ENCODE measurements at regions not wholly inside any gene's neighbourhood (a gene's known extent, or its start where the extent isn't known, plus 50 kb on each side); places are given as distances from the start of the nearest gene placed in this dataset.
"Not testable (repeated sequence)": the region's sequence is repeated elsewhere in the genome, so short reads cannot be mapped to it uniquely, and the experiment has no call there.

DNA sequence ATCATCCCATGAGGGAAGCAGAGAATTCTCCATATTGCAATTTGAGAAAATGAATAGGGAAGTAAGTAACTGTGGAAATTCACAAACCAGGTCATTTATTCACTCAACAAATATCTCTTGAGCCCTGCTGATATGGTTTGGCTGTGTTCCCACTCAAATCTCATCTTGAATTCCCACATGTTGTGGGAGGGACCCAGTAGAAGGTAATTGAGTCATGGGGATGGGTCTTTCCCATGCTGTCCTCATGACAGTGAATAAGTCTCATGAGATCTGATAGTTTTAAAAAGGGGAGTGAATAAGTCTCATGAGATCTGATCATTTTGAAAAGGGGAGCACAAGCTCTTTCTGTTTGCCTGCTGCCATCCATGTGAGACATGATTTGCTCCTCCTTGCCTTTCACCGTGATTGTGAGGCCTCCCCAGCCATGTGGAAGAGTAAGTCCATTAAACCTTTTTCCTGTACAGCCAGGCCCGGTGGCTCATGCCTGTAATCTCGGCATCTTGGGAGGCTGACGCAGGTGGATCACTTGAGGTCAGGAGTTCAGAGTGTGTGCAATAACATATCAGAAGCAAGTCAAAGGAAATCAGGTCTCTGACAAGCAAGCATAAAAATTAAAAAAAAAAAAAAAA, 193.2 kb downstream of the NDUFA10 start:
- no peak for DNase-seq

DNA sequence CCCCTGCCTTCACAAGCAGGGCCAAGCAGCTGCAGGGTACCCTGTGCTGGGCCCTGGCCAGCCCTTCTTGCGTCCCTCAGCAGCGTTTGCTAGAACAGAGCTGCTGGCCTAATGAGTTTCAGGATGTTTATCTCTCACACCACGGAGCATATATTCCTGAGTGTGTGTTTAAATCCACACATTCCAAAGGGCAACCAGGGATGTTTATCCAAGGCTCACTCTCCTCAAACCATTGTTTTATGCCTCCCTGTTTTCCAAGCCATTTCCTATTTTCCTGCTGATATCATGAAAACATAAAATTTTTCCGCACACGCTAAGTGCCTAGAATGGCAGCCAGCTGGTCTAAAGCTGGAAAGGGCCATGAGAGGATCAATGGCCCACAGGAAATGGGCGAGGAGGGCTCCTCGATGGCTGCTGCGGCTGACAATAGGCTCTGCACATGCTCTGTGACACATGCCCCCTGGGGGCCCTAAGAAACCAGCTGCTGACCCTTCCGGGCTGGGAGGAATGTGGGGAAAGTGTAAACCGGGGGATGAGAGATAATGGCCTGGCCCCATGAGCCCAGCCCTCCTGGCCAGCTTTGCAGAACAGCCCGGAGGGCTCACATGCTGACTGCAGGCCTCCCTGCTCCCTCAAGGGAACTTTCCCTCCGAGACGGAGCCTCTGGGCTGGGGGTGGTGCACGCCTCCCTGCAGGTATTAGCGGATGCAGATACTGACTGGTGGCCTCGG, 194.0 kb downstream of the NDUFA10 start:
- no peak for DNase-seq

DNA sequence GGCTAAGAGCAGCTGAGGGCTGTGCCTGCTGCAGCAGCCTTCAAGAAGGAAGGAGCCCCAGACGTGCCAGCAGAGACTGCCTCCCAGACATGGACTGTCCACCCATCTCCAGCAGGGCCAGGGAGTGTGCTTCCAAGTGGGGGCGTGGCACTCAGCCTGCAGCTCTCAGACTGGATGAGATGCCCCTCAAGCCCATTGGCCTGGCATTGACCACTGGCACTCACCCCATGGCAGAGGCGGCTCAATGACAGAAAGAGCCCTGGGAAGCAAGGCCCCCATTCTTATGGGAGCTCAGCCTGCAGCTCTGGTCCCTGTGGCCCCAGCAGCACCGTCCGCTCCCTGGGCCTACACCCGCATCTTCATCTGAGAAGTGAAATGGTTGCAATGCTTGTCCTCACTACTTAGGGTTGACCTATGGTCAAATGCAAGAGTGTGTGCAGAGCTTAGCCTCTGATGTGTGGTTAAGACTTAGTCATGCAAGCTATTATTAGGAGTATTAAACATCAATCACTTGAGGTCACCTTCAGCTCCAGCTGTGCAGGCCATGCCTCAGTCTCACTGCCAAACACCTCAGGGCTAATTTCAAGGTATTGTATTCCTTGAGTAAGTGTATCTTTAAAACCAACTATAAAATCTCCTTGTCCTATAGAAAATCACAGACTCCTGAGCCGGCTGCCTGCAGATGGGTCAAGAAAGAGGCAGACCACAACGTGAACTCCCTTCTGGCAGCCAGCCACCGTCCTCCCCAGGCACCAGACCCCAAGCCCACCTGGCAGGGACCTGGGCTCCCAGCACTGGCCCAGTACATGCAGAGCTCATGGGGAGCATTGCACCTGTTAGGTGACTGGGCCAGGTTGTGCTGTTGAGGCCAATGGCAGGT, 194.8 kb downstream of the NDUFA10 start:
- no peak for DNase-seq

- no peak for DNase-seq
These were observed 195.8 kb downstream of the NDUFA10 start for GRCh38 chr2:239829326-239829725.

GRCh38 chr2:239828973-239829275, 196.2 kb downstream of the NDUFA10 start:
- DNase-seq = not testable (repeated sequence)

- DNase-seq = no peak
These were observed 196.8 kb downstream of the NDUFA10 start for GRCh38 chr2:239828192-239828972.

DNA sequence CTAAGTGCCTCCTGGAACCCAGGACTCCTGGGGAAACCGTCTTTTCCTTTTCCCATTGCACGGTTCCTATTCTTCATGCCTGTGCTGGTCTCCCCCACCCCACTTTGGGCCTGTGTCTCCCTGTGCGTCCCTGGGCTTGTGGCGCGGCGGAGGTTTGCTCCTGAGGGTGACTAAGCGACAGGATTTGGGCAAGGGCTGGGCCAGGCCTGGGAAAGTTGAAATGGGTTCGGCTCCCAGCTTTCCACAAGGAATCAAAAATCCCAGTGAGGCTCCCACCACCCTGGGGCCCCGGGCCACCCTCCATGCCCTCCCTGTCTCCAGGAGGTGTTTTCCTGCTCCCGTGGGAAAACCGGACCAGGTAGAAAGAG, 197.6 kb downstream of the NDUFA10 start:
- DNase-seq = no peak

DNA sequence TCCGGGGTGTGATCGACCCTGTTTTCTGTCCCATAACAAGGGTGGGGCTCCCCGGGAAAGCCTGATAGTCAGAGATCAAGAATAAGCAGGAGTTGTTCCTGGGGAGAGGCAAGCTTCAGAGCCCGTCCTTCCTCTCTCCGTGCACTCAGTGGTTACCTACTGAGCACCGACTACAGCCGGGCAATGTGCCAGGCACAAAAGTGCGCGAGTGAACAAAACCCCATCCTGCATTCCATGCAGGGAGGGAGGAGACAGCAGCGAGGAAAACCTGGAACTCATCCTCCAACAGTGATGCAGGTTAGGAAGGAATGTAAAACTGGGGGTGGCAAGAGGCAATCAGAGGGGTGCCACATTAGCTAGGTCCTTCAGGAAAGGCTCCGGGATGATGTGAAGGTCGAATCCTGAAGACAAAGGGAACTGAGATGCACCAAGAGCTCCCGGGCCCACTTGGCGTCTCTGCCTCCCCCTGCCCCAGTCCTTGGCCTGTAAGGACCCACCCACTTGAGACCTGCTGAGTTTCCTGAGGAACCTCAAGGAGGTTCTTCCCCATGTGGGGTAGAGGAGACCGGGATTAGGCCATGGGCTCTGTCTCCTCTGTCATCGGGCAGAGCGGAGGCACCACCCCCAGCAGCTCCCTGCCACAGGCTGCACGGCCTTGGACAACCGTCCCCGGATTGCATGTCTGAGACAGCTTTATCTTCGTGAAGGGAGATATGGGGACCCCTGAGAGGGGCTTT, 198.2 kb downstream of the NDUFA10 start:
- no peak for DNase-seq

GRCh38 chr2:239826376-239826775, 198.8 kb downstream of the NDUFA10 start:
- DNase-seq = no peak

GRCh38 chr2:239825705-239825979, 199.5 kb downstream of the NDUFA10 start:
- no peak for DNase-seq

- DNase-seq = no peak
These were observed 200.1 kb downstream of the NDUFA10 start for GRCh38 chr2:239824866-239825704.

GRCh38 chr2:239824046-239824694, 201.0 kb downstream of the NDUFA10 start:
- DNase-seq = no peak

DNA sequence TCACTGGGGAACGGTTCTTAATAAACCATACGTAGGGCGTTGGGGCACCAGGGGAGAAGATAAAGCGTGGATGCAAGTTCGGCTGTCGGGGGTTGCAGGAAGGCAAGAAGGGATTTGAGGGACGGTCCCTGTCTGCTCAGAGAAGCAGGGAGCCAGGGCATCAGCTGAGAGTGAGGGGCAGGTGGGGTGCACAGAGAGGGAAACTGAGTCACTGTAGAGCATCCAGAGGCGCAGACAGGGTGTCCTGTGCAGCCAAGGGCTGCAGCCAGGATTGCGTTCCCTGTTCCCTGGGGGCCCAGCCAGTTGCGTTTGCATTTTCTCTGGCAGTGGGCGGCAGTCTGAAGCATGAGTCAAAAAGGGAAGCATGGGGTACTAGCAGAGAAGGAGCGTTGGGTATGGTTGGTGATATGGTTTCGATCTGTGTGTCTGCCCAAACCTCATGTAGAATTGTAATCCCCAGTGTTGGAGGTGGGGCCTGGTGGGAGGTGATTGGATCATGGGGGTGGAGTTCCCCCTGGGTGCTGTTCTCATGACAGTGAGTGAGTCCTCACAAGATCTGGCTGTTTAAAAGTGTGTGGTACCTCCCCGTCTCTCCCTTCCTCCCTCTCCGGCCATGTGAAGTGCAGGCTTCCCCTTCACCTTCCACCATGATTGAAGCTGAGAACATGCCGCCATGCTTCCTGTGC, 202.9 kb downstream of the NDUFA10 start:
- DNase-seq = peak; percentile 33

DNA sequence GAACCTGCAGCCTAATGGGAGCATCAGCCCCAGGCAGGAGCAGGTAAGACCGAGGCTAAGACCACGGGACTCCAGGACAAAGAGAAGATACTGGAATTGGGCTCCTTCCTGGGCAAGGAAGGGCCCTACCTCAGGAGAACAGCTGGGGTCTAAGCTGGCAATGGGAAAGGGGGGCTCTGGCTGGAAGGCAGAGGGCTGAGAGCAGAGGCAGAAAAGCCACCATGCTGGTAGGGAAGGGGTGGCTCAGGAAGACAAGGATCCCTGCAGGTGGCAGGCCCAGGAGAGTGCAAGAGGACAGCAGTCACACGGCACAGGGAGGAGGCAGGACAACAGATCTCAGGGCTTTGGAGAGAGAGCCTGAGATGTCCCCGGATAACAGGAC, 203.5 kb downstream of the NDUFA10 start:
- no peak for DNase-seq

DNA sequence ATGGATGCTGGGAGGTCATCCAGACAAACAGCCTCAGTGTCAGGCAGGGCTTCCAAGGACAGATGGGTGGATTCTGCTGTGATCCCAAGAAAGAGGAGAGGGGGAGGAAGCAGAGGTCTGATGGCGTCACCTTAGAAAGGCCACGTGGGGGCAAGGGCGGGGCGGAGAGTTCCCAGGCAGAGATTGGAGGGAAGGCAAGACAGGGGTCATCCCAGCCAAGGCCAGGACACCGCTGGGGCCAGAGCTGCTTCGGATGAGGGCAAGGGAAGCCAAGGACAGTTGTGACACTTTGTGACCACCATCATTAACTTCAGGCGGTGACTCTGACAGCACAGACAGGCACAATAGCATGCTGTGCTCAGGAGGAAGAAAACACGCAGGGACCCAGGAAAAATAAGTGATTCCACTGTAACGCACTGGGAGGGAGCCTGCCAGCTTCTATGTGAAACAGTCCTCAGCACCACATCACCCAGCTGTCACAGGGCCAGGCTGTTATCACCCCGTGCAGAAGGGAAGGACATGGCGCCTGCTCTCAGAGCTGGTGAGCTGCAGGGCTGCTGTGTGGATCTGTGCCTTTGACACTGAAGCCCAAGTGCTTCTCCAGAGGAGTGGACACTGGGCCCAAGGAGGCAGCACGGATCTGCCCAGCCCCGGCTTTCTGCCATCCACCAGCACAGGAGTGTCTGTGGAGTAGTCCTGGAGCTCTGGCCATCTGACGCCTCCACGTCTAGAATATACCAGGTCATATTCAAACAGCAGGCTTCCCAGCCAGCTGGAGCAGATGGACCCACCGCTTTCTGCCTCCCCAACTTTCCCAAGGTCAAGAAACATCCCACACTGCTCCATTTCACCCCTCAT, 204.1 kb downstream of the NDUFA10 start:
- no peak for DNase-seq

GRCh38 chr2:239819974-239820555, 205.1 kb downstream of the NDUFA10 start:
- no peak for DNase-seq

DNA sequence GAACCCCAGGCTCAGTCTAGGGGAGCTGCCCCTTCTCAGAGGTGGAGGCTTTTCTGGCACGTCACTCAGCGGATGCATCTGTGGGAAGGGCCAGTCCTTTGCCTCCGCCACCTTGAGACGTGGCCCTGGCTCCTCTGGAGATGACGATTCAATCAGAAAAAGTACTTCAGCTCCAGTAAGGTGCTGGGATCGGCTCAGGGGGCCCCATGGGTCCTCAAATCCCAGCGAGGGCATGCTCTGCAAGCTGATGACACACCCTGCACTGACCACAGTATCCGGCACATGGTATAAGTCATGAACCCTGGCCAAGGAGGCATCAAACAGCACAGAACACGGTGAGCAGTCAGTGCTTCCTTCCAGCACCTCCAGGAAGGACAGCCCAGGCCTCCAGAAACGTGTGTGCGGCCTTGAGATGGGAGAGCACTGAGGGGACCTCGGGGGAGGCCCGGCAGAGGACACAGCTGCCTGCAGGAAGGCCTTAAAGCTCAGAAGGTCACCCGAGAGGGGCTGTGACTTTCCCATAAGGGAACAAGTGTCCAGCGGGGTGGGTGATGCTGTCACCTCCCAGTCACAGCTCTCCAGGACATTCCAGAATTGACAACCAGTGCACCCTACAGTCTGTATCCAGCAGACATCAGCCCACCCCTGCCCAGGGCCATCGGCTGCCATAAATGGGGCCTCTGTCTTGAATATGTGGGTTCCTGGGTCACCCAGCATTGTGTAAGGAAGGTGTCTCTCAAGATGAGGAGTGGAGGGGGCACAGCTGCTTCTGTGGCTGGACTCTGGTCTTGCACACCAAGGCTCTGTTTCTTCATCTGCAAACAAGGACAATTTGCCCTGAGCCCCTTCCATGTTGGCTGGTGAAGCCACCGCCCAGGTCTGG, 205.8 kb downstream of the NDUFA10 start:
- no peak for DNase-seq

GRCh38 chr2:239818531-239819011, 206.6 kb downstream of the NDUFA10 start:
- DNase-seq = no peak
